GM12865 (cell line): ENCODE measurements at regions not wholly inside any gene's neighbourhood (a gene's known extent, or its start where the extent isn't known, plus 50 kb on each side); places are given as distances from the start of the nearest gene placed in this dataset.
"Not testable (repeated sequence)": the region's sequence is repeated elsewhere in the genome, so short reads cannot be mapped to it uniquely, and the experiment has no call there.

ENCODE experiments used
- DNase-seq: peaks from one replicate; pipeline ENCODE4 v3.0.0; 2010; ENCODE audit warnings: low read depth
- H3K4me3 ChIP-seq: 2 replicates; pipeline ENCODE4 v1.5.1; 2011; ENCODE audit warnings: mild to moderate bottlenecking, low read depth, low read length, control low read depth
- TF ChIP-seq, protein P1 (sequence below): IDR thresholded peaks from 2 replicates; pipeline ENCODE4 v1.5.1; 2011; ENCODE audit warnings: low read length, control low read depth, low read depth, inconsistent platforms; ENCODE audit not compliant: insufficient read depth; ENCODE audit errors: missing control alignments

DNA sequence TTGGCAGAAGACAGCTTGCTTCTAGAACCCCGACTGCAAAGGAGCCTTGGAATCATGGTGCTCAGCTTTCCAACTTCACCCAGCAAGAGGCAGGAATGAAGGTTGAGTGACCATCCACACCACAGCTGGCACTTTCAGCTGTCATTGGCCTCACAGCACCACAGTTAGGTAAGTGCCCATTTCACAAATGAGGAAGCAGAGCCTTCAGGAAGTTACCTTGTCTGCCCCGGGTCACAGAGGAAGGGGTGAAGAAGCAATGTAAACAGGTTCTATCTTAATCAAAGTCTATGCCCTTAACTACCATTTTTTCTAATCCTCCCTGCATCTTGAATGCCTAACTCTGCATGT lies 156.0 kb downstream of the GLUL start:
- DNase-seq: peak; percentile 10
- TF ChIP-seq, protein P1, sequence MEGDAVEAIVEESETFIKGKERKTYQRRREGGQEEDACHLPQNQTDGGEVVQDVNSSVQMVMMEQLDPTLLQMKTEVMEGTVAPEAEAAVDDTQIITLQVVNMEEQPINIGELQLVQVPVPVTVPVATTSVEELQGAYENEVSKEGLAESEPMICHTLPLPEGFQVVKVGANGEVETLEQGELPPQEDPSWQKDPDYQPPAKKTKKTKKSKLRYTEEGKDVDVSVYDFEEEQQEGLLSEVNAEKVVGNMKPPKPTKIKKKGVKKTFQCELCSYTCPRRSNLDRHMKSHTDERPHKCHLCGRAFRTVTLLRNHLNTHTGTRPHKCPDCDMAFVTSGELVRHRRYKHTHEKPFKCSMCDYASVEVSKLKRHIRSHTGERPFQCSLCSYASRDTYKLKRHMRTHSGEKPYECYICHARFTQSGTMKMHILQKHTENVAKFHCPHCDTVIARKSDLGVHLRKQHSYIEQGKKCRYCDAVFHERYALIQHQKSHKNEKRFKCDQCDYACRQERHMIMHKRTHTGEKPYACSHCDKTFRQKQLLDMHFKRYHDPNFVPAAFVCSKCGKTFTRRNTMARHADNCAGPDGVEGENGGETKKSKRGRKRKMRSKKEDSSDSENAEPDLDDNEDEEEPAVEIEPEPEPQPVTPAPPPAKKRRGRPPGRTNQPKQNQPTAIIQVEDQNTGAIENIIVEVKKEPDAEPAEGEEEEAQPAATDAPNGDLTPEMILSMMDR: no peak
- H3K4me3 ChIP-seq: no peak overlapping the region

DNA sequence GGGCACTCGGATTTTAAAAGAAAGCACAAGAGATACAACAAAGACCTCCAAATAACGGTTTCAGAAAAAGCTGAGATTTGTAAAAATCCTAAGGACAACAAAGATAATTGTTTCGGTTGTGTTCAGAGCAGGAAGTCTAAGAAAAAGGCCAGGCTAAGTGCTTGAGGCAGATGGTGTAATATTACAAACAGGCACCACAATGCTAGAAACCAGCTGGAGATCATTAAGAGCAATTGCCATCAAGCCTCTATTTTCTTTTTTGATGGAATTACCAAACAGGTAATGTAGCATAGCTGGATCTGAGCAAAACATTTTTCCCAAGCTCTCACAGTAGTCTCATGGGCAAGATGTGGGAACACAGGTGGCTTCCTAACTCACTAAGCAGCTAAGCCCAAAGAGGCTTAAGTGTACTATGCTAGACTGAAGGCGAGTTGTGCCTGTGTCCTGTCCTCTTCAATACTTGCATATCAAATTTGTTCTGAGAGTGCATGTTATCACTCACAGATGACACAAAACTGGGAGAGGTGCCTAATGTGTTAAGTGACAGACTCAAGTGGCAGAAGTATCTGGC lies 161.6 kb downstream of the GLUL start:
- no peak for DNase-seq
- H3K4me3 ChIP-seq: no peak overlapping the region

DNA sequence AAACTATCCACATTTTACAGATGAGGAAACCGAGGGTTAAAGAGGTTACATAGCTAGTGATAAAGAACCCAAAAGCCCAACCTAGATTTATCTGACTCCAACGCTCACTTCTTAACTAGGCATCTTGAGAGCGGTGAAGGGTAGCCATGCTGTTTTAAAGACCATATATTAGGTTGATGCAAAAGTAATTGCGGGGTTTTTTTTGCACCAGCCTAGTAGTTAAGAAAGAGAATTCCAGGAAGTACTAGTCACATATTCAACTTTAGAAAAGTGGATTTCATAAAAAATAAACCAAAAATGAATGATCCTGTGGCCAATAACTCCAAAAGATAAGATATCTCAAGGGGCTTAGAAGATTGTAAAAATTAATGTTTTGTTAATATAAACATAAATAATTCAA lies 162.1 kb downstream of the GLUL start:
- TF ChIP-seq, protein P1: no peak
- no peak overlapping the region for H3K4me3 ChIP-seq
- DNase-seq: no peak

More for the DNA sequence above, 161.6 kb downstream of the GLUL start:
- TF ChIP-seq, protein P1: no peak

DNA sequence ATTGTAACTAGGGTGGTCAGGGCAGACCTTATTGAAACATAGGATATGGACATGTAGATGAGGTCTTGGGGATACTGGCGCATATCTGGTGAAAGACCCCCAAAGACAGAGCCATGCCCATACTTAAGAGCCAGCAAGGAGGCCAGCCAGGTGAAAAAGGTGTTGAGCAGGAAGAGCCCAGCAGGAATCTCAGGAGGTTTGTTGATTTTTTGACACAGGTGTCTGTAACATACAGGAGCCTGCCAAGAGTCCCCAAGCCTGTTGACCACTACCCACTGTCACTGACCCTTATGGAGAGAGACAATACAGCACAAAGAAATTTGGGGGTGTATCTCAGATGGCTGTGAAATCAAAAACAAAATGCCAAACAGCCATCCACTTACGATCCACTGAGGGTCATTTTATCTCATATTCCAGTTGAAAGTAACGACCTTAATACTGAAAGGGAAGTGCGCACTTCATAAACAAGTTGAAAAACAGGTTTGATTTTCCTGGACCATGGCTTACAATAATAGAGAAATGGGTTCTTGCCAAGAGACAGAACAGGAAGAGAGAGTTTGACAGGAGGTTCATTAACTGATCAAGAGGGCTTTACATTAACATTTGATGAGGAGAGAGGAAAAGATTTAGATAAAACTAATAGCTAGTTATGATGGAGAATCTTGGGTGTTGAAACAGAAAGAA lies 163.6 kb downstream of the GLUL start:
- TF ChIP-seq, protein P1: no peak
- no peak for DNase-seq
- no peak overlapping the region for H3K4me3 ChIP-seq

DNA sequence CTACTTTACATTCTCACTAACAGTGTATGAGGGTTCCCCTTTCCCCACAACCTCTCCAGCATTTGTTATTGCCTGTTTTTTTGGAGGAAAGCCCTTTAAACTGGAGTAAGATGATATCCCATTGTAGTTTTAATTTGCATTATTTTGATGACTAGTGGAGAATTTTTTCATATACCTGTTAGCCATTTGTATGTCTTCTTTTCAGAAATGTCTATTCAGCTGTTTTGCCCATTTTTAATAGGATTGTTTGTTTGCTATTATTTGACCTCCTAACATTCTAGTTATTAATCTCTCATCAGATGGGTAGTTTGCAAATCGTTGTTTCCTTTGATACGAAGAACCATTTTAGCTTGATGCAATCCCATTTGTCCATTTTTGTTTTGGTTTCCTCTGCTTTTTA lies 165.0 kb downstream of the GLUL start:
- DNase-seq: no peak
- TF ChIP-seq, protein P1: no peak

DNA sequence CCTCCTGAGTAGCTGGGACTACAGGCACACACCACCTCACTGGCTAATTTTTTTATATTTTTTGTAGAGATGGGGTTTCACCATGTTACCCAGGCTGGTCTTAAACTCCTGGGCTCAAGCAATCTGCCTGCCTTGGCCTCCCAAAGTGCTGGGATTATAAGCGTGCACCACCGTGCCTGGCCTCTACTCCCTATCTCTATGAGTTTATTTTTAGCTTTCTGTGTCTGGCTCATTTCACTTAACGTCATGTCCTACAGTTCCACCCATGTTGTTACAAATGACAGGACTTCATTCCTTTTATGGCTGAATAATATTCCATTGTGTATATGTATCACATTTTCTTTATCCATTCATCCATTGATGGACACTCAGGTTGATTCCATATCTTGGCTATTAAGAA lies 164.2 kb upstream of the ZNF648 start:
- H3K4me3 ChIP-seq, DNase-seq: not testable (repeated sequence)

More for the DNA sequence above, 165.0 kb downstream of the GLUL start:
- H3K4me3 ChIP-seq: no peak overlapping the region

DNA sequence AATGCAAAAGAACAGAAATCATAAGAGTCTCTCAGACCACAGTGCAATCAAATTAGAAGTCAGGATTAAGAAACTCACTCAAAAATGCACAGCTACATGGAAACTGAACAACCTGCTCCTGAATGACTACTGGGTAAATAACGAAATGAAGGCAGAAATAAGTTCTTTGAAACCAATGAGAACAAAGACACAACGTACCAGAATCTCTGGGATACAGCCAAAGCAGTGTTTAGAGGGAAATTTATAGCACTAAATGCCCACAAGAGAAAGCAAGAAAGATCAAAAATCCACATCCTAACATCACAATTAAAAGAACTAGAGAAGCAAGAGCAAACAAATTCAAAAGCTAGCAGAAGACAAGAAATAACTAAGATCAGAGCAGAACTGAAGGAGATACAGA lies 160.5 kb upstream of the ZNF648 start:
- DNase-seq, H3K4me3 ChIP-seq: not testable (repeated sequence)

DNA sequence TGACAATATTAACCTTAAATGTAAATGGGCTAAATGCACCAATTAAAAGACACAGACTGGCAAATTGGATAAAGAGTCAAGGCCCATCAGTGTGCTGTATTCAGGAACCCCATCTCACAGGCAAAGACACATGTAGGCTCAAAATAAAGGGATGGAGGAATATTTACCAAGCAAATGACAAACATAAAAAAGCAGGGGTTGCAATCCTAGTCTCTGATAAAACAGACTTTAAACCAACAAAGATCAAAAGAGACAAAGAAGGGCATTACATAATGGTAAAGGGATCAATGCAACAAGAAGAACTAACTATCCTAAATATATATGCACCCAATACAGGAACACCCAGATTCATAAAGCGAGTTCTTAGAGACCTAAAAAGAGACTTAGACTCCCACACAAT lies 159.9 kb upstream of the ZNF648 start:
- H3K4me3 ChIP-seq, DNase-seq: not testable (repeated sequence)
